Urinary bladder (tissue), 3 donors: ENCODE measurements at regions not wholly inside any gene's neighbourhood (a gene's known extent, or its start where the extent isn't known, plus 50 kb on each side); places are given as distances from the start of the nearest gene placed in this dataset.

Experiments used
- DNase-seq: peaks from one replicate; pipeline ENCODE4 v3.0.0-alpha.2; 2015; ENCODE audit errors: extremely low spot score
- H3K27ac ChIP-seq: one replicate; pipeline ENCODE4 v1.5.1; 2013; ENCODE audit warnings: low read depth, mild to moderate bottlenecking, moderate library complexity
- H3K36me3 ChIP-seq: one replicate; pipeline ENCODE4 v1.6.1; 2013; ENCODE audit warnings: mild to moderate bottlenecking, moderate library complexity; ENCODE audit not compliant: insufficient read depth
- H3K4me1 ChIP-seq: one replicate; pipeline ENCODE4 v1.6.1; 2013; ENCODE audit warnings: mild to moderate bottlenecking, moderate library complexity; ENCODE audit not compliant: insufficient read depth
- H3K4me3 ChIP-seq: one replicate; pipeline ENCODE4 v1.5.1; 2013; ENCODE audit warnings: low read depth, low read length
- WGBS: extraction: QIAGEN DNeasy Blood & Tissue Kit; methylation state at CpG from one replicate; pipeline ENCODE4 v1.1.7; 2013; 5-methylcytosine and 5-hydroxymethylcytosine counted together
- donor health status: healthy with polysubstance abuse.
- donor health status: healthy.

GRCh38 chr7:68556537-68556936 is 1041.7 kb upstream of the AUTS2 start:
- WGBS = 93% methylated on average over 3 of the region's 3 CpGs
- H3K36me3 ChIP-seq = no peaks in the 10 kb centered on the region
- H3K4me1 ChIP-seq = no peaks in the 10 kb centered on the region
- no peak for DNase-seq
- no peak overlapping the region for H3K4me3 ChIP-seq
- no peak overlapping the region for H3K27ac ChIP-seq

GRCh38 chr7:68559518-68559917 is 1038.8 kb upstream of the AUTS2 start:
- no peak overlapping the region for H3K27ac ChIP-seq
- no peaks in the 10 kb centered on the region for H3K36me3 ChIP-seq
- 93% methylated on average over 1 of the region's 1 CpG for WGBS
- DNase-seq = no peak
- H3K4me3 ChIP-seq = no peak overlapping the region
- no peaks in the 10 kb centered on the region for H3K4me1 ChIP-seq

DNA sequence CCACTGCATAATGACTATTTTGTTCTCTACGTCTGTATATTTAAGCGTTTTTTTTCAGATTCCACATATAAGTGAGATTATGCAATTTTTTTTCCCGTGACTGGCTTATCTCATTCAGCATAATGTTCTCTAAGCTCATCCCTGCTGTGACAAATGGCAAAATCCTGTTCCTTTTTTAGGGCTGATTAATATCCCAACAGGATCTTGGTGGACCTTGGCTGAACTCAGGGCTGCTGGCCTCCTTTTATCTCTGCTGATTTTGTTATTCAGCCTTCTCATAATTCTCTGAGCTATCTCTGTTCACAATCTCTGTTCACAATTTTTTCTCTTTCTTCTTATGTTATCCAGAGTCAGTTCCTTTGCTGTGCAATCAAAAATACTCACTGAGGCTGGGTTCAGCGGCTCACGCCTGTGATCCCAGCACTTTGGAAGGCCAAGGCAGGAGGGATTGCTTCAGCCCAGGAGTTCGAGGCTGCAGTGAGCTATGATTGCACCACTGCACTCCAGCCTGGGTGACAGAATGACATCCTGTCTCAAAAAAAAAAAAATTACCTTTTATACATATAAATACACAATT is 1035.9 kb upstream of the AUTS2 start:
- 48% methylated on average over 6 of the region's 6 CpGs for WGBS
- Histone ChIP-seq H3K27ac (no peak overlapping the region), H3K4me1 (no peaks in the 10 kb centered on the region), H3K4me3 (no peak overlapping the region), H3K36me3 (no peaks in the 10 kb centered on the region)
- no peak for DNase-seq

GRCh38 chr7:68564306-68565135 is 1033.8 kb upstream of the AUTS2 start:
- no peaks in the 10 kb centered on the region for H3K4me1 ChIP-seq
- WGBS = 77% methylated on average over 6 of the region's 6 CpGs

DNA sequence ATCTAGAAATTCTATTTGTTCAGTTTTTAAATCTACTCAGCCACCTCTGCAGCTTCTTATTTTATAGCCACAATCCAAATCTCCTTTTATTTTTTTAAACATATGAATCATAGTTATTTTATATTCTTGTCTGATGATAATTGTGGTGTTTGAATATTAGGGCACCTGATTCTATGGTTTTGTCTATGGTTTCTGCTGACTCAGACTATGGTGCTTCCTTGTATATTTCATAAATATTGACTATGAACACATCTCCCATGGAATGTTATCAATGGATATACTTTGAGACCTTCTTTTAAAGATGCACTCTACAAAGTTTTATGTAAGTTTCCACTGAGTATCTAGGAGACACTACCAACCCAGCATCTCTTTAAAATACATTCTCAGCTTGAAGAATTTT is 1027.0 kb upstream of the AUTS2 start:
- no peak for DNase-seq
- H3K27ac ChIP-seq = no peak overlapping the region
- H3K36me3 ChIP-seq = no peaks in the 10 kb centered on the region
- H3K4me3 ChIP-seq = no peak overlapping the region
- H3K4me1 ChIP-seq = no peaks in the 10 kb centered on the region

More at GRCh38 chr7:68564306-68565135, 1033.8 kb upstream of the AUTS2 start:
- H3K36me3 ChIP-seq = no peaks in the 10 kb centered on the region
- no peak overlapping the region for H3K4me3 ChIP-seq
- H3K27ac ChIP-seq = no peak overlapping the region
- DNase-seq = no peak

DNA sequence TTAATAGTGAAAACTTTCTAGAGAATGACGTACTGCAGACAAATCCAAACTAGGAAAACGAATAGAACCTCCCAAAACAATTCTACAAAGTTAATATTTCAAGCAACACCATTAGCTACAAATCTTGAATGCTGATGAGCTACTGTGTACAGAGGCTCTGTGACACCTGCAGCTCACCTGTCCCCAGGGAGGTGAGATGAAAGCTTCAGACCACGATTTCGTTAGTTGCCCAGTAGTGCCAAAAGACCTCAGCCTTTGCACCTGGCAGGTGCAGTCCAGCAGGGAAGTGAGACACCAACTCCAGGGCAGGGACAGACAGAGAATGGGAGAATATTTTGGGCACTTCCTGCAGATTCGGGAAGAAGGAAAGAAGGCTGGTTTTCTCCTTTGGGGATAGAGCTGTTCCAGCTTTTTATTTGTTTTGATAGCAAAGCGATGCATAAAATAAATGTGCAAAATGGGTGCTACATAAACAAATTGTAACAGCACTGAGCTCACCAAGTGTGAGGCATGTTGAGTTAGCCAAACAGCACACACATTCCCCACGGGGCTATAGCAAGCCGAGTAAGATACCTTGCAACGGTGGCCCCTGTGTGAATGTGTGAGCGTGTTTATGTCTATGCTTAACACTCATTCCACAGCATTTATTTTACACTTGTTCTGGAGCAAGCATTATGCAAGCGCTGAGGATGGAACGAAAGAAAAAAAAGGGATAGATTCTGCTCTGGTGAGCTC is 1024.8 kb upstream of the AUTS2 start:
- WGBS = 72% methylated on average over 12 of the region's 12 CpGs
- Histone ChIP-seq H3K36me3 (no peaks in the 10 kb centered on the region), H3K4me3 (no peak overlapping the region), H3K27ac (no peak overlapping the region), H3K4me1 (no peaks in the 10 kb centered on the region)
- DNase-seq = no peak

GRCh38 chr7:68576366-68576765 is 1021.9 kb upstream of the AUTS2 start:
- H3K4me3 ChIP-seq = no peak overlapping the region
- no peaks in the 10 kb centered on the region for H3K4me1 ChIP-seq
- DNase-seq = no peak
- no peak overlapping the region for H3K27ac ChIP-seq
- WGBS = 75% methylated on average over 2 of the region's 2 CpGs
- H3K36me3 ChIP-seq = no peaks in the 10 kb centered on the region

- Histone ChIP-seq H3K36me3 (no peaks in the 10 kb centered on the region), H3K4me3 (no peak overlapping the region), H3K27ac (no peak overlapping the region), H3K4me1 (no peaks in the 10 kb centered on the region)
- DNase-seq = no peak
- WGBS = 91% methylated on average over 1 of the region's 1 CpG
Observed at GRCh38 chr7:68581417-68581816, 1016.9 kb upstream of the AUTS2 start.

DNA sequence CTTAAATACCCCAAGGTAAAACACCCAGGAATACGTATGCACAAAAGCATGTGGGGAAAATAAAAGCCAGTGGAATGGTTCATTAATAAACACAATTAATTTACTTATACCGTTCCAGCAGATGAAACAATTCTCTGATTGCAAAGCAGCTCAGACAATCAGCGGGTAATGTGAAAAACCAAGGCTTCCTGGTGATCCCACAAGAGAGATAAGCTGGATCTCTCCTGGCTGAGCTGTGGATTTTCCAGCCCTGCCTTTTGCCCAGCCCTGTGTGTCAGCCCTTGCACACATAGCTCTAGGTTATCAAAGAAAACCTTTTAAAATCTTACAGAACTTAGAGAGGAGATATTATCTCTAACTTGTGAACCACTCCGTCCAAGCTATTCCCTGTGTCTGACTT is 1010.7 kb upstream of the AUTS2 start:
- no peaks in the 10 kb centered on the region for H3K4me1 ChIP-seq
- H3K36me3 ChIP-seq = no peaks in the 10 kb centered on the region
- no peak overlapping the region for H3K4me3 ChIP-seq
- WGBS = 34% methylated on average over 4 of the region's 4 CpGs
- no peak for DNase-seq
- no peak overlapping the region for H3K27ac ChIP-seq

DNA sequence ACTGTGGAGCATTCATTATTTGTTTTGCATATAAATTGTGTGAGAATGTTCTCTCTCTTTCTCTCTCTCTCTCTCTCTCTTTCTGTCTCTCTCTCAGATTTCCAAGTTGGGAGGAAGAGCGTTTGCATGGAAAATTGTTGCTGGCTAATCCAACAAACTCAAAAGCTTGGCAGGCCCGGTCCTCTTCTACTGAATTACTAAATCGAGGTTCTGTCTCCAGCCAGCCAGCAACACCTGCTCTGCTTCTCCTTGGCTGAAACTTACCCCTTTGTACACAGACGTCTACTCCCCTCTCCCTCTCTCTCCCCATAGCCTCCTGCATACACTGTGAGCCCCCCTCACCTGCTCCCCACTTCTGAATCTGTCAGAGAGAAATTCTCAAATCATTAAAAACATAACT is 996.4 kb upstream of the AUTS2 start:
- no peak overlapping the region for H3K27ac ChIP-seq
- H3K4me1 ChIP-seq = no peaks in the 10 kb centered on the region
- 55% methylated on average over 4 of the region's 4 CpGs for WGBS
- DNase-seq = no peak
- H3K4me3 ChIP-seq = no peak overlapping the region
- H3K36me3 ChIP-seq = no peaks in the 10 kb centered on the region

DNA sequence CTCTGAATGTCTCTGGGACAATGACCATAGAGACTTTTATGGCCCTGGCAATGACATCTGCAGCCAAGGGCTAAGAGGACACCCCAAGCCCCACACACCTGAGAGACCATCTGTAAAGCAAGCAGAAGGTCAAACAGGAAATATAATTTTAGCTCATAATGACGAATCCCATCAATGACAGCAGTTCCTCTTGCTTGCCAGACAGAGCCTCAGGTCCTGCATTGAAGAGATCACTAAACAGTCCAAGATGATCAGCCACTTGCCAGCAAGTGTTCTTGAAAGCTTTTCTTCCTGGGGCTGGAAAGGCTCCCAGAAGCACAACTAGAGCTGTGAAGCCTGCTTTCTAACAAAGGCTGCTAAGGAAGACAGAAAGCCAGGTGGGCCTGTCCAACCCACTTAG is 993.7 kb upstream of the AUTS2 start:
- no peak for DNase-seq
- no peak overlapping the region for H3K4me3 ChIP-seq
- 39% methylated on average over 1 of the region's 1 CpG for WGBS
- H3K36me3 ChIP-seq = no peaks in the 10 kb centered on the region
- H3K4me1 ChIP-seq = no peaks in the 10 kb centered on the region
- no peak overlapping the region for H3K27ac ChIP-seq

GRCh38 chr7:68610701-68611100 is 987.6 kb upstream of the AUTS2 start:
- Histone ChIP-seq H3K27ac (no peak overlapping the region), H3K4me3 (no peak overlapping the region), H3K36me3 (no peaks in the 10 kb centered on the region), H3K4me1 (no peaks in the 10 kb centered on the region)
- 87% methylated on average over 1 of the region's 1 CpG for WGBS
- DNase-seq = no peak

DNA sequence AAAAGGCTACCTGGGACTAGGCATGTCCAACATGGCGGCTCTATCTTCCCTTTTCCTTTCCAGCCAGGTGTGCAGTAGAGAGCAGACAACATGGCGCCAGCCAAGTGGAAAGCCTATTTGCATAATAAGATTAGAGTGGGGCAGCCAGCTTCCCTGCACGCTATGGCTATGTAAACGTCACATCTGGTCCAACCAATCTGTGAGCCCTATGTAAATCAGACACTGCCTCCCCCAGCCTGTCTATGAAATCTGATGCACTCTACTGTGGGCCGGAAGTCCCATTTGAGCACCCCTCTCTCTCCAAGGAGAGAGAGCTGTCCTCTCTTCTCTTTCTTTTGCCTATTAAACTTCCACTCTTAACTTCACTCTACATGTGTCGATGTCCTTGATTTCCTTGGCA is 984.9 kb upstream of the AUTS2 start:
- DNase-seq = no peak
- H3K27ac ChIP-seq = no peak overlapping the region
- no peaks in the 10 kb centered on the region for H3K4me1 ChIP-seq
- no peaks in the 10 kb centered on the region for H3K36me3 ChIP-seq
- 66% methylated on average over 6 of the region's 6 CpGs for WGBS
- no peak overlapping the region for H3K4me3 ChIP-seq

DNA sequence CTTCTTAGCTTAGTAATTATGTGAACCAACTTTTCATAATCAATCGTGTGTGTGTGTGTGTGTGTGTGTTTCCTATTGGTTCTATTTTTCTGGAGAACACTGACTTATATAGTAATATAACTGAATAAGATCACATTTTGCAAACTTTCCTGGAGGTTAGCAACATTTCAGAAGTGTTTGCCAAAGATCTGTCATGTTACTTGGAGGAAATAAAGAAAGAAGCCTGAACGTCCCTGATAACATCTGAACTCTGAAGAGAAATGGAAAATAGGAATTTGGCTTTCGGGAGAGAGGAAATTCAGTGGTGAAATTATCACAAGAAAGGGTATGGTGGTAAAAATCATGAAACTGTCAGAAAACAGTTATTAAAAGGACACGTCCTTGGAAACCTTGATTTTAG is 984.4 kb upstream of the AUTS2 start:
- no peaks in the 10 kb centered on the region for H3K4me1 ChIP-seq
- H3K36me3 ChIP-seq = no peaks in the 10 kb centered on the region
- 23% methylated on average over 4 of the region's 4 CpGs for WGBS
- DNase-seq = peak; percentile 45
- no peak overlapping the region for H3K27ac ChIP-seq
- no peak overlapping the region for H3K4me3 ChIP-seq
